AG04450 (cell line): ENCODE measurements at regions not wholly inside any gene's neighbourhood (a gene's known extent, or its start where the extent isn't known, plus 50 kb on each side); places are given as distances from the start of the nearest gene placed in this dataset.

ENCODE experiments used
- CTCF ChIA-PET: fragments of 300-600, 350-600 bp; formaldehyde crosslinking; extraction: SDS; loops from one replicate; lab custom pipeline; 2022; ENCODE audit warnings: antibody characterized with exemption, inconsistent platforms; lab: Charles Lee
- POLR2A ChIA-PET: fragments of 350-600 bp; formaldehyde crosslinking; extraction: SDS; loops from one replicate; lab custom pipeline; 2021; ENCODE audit warnings: antibody characterized with exemption, inconsistent platforms; lab: Yijun Ruan, JAX
- DNase-seq: peaks from one replicate; pipeline ENCODE4 v3.0.0-alpha.2; 2011; ENCODE audit warnings: low read depth, low spot score
- H3K27ac ChIP-seq: one replicate; pipeline ENCODE4 v1.5.1; 2012; ENCODE audit warnings: low read depth, low read length, control low read depth
- H3K27me3 ChIP-seq: one replicate; pipeline ENCODE4 v1.6.0; 2012; ENCODE audit warnings: low read length; ENCODE audit not compliant: control insufficient read depth, insufficient read depth
- H3K4me3 ChIP-seq: 2 replicates; pipeline ENCODE4 v1.5.1; 2011; ENCODE audit warnings: mild to moderate bottlenecking, low read depth, low read length, control low read depth
- H3K9me3 ChIP-seq: 2 replicates; pipeline ENCODE4 v1.5.1; 2012; ENCODE audit warnings: low read length; ENCODE audit not compliant: control insufficient read depth, insufficient read depth
- CTCF ChIP-seq: IDR thresholded peaks from 2 replicates; pipeline ENCODE4 v1.5.1; 2011; ENCODE audit warnings: low read depth, low read length, control low read depth, inconsistent platforms

- no peak for DNase-seq
- Histone ChIP-seq H3K9me3 (no peaks in the 10 kb centered on the region), H3K4me3 (no peak overlapping the region), H3K27ac (no peak overlapping the region), H3K27me3 (no peaks in the 10 kb centered on the region)
- POLR2A ChIA-PET, result no interaction called here
- no peak for TF ChIP-seq CTCF
- CTCF ChIA-PET, result no interaction called here
Measured at GRCh38 chr1:218660678-218661053, 315.5 kb downstream of the TGFB2 start.

- TF ChIP-seq CTCF, result no peak
- Histone ChIP-seq H3K9me3 (no peaks in the 10 kb centered on the region), H3K4me3 (no peak overlapping the region), H3K27ac (no peak overlapping the region), H3K27me3 (no peaks in the 10 kb centered on the region)
- CTCF ChIA-PET, result no interaction called here
- DNase-seq, result no peak
- POLR2A ChIA-PET, result no interaction called here
Measured at GRCh38 chr1:218661411-218661810, 316.3 kb downstream of the TGFB2 start.

GRCh38 chr1:218664385-218665170 lies 319.4 kb downstream of the TGFB2 start:
- no peak overlapping the region for H3K4me3 ChIP-seq
- ChIA-PET POLR2A (no interaction called here), CTCF (no interaction called here)
- DNase-seq, result no peak
- no peak overlapping the region for H3K27ac ChIP-seq
- H3K27me3 ChIP-seq, result no peaks in the 10 kb centered on the region
- TF ChIP-seq CTCF, result no peak
- no peaks in the 10 kb centered on the region for H3K9me3 ChIP-seq

- ChIA-PET CTCF (no interaction called here), POLR2A (no interaction called here)
- no peaks in the 10 kb centered on the region for H3K27me3 ChIP-seq
- TF ChIP-seq CTCF, result no peak
- H3K27ac ChIP-seq, result peak overlapping the region; percentile 43
- no peaks in the 10 kb centered on the region for H3K9me3 ChIP-seq
- H3K4me3 ChIP-seq, result no peak overlapping the region
- DNase-seq, result no peak
Measured at GRCh38 chr1:218665221-218665620, 320.1 kb downstream of the TGFB2 start.

GRCh38 chr1:218666263-218666662 lies 321.1 kb downstream of the TGFB2 start:
- DNase-seq, result no peak
- H3K27me3 ChIP-seq, result no peaks in the 10 kb centered on the region
- no peak overlapping the region for H3K27ac ChIP-seq
- H3K4me3 ChIP-seq, result no peak overlapping the region
- TF ChIP-seq CTCF, result no peak
- ChIA-PET POLR2A (no interaction called here), CTCF (no interaction called here)
- H3K9me3 ChIP-seq, result no peaks in the 10 kb centered on the region
